Loucy (cell line): ENCODE measurements at regions not wholly inside any gene's neighbourhood (a gene's known extent, or its start where the extent isn't known, plus 50 kb on each side); places are given as distances from the start of the nearest gene placed in this dataset.

Experiments
- CTCF ChIP-seq: fragments of 200-600 bp; sonication (generic); conservative IDR thresholded peaks from 2 replicates; pipeline ENCODE4 v1.5.1; 2014; ENCODE audit warnings: mild to moderate bottlenecking, antibody characterized with exemption, low read length
- EZH2phosphoT487 ChIP-seq: fragments of 200-600 bp; IDR thresholded peaks from 2 replicates; pipeline ENCODE4 v1.6.1; 2018; ENCODE audit warnings: antibody characterized with exemption, mild to moderate bottlenecking, moderate library complexity, borderline replicate concordance

DNA sequence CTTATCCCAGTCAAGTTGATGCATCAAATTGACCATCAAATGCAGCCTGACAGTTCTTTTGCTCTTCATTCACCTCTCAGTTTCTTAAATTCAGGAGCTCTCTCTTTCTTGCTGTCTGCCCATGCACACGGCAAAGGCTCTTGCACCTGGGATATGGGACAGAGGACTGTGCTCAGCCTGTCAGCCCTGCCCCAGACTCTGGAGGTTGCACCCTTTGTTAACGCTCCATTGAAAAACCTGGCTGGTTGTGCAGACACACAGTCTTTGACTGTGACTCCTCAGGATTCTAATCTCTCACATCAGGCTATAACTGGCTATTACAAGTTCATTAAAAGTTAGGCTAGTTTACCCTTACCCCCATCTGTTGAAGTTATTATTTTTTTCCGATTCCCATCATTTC is 1032.5 kb downstream of the SOCS6 start:
- TF ChIP-seq CTCF (no peak), EZH2phosphoT487 (no peak)
